HG02885 (cell line): ENCODE measurements at regions not wholly inside any gene's neighbourhood (a gene's known extent, or its start where the extent isn't known, plus 50 kb on each side); places are given as distances from the start of the nearest gene placed in this dataset.
"Not testable (repeated sequence)": the region's sequence is repeated elsewhere in the genome, so short reads cannot be mapped to it uniquely, and the experiment has no call there.

ENCODE experiments used
- ATAC-seq: cut with Tn5 transposase; IDR thresholded peaks from one replicate; pipeline ENCODE4 v1.9.1; 2021; ENCODE audit warnings: mild to moderate bottlenecking; ENCODE audit not compliant: unreplicated experiment, poor library complexity

DNA sequence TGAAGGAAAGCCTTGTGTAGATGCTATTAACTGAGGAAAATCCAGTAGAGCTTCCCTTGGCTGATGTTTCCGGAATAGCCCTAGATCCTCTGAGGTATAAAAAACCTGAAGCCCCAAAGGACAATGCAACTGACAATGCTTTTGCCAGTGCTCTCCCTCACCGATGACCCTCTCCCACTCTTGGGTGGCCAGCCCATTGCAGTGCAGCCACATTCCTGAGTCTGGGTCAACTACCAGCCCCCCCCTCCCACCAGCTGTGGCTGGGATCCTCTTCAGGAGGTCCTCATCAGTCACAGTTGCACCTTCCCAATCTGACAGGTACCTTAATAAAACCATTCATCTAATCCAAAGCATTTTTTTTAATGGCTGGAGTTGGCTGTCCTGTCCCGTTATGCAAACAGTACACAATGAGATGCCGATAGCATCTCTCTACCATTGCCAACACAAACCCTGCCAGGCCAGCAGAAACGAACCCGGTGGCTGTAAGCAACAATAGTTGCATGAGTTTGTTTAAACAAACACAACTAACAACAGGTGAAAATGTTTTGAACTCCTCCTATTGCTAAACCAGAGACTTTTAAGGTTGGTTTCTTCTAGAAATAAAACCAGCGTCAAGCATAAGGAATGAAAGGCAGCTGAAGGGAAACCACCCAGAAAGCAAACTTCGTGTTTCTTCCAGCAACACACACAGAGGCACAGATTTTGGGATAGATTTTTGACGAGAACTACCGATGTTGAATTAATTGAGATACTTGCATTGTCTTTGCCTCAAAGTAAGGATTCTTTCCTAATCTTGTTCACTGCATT, 128.3 kb upstream of the ARHGEF3 start:
- ATAC-seq, result no peak

DNA sequence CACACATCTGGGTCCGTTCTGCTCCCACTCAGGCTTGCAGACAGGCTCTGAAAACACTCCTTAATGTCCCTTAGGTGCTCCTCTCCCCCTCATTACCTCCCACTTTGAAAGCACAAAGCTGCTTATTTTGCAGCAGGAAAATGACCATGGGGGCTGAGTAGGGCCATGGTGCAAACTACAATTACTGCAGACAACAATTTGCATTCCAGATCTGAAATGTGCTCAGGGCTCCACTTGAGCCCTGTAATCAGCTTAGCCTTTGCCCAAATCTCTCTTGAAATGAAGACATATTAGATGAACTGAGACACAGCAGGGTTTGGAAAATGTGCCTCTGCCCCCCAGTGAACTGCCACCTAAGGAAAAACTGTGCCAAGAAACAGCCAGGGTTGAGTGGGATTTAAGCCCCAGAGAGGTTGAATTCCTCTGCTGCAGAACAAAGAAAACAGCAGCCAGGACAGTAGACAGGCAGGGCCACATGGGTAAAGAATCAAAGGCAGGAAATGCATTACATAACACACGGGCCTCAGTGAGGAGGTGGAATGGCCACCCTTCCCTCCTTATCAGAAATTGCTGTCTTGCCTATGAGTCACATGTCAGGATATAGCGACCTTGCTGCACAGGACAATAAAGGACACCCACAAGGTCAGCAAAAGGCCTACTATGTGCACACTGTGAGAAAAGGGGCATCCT, 126.8 kb upstream of the ARHGEF3 start:
- ATAC-seq, result no peak

DNA sequence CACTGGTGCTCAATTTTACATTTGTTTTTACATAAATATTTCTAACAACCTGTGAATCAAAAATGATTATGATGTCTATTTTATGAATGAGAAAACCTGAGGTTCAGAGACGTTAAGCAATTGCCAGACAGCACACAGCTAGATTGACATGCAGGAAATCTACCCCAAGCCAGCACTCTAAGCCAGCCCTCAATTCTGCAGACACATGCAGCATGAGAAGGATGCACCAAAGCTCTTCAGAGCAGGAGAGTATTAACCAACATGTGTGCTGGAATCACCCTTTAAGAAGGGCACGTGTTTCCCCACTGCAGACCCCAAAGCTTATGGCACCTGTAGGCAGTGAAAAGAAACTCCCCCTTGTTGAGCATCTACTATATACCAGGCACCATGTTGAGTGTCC, 126.1 kb upstream of the ARHGEF3 start:
- ATAC-seq, result no peak

DNA sequence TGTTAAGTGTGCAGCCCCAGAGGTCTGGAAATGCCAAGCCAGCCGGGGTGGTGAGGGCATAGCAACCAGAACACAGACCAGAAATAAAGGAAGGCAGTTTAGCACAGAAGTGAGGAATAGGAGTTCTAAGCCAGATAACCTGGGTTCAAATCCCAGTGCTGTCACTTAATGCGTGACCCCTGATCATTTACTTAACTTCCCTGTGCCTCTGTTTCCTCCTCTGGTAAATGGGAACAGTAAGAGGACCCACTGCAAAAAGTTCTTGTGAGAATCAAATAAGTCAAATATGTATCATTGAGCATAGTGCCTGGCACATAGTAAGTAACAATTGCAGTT, 125.2 kb upstream of the ARHGEF3 start:
- no peak for ATAC-seq

DNA sequence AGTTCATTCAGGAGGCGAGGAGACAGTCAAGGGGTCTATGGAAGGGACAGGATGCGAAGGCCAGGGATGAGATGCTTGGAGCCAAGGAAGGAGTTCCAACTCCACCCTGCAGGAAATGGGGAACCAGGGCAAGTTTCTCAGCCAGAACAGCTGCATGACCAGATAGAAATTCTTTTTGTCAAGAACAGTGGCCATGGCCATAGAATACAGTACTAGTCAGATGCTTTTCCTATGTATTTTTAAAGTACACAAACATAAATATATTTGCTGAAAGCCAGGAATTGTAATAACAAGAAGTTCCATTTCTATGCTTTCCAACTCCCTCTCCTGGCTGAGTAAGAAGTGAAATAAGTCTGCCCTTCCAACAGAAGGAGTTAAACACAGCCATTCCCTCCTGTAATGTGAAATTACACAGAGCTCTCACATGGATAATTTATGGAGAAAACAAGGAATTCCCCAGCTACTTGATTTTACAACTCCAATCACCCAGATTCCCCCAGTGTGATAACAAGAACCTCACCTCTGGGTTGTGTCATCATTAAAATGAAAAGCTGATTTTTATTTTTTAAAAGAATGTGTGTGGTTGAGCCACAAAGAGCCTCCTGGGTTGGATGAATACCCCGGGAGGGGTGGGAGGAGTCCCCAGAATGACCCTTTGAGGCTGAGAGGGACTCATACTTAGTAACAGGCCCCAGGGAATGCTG, 124.6 kb upstream of the ARHGEF3 start:
- no peak for ATAC-seq

DNA sequence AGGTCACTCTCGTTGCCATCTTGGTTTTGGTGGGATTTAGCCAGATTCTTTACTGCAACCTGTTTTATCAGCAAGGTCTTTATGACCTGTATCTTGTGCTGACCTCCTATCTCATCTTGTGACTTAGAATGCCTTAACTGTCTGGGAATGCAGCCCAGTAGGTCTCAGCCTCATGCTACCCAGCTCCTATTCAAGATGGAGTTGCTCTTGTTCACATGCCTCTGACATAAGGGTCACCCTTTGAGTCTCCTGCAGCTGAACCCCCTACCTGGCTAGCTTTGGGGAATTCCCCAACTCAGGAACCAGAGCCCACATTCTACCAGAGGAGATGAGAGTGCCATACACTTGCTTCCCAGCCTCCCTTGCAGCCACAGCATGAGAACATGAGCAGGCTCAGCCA, 123.0 kb upstream of the ARHGEF3 start:
- ATAC-seq, result not testable (repeated sequence)

DNA sequence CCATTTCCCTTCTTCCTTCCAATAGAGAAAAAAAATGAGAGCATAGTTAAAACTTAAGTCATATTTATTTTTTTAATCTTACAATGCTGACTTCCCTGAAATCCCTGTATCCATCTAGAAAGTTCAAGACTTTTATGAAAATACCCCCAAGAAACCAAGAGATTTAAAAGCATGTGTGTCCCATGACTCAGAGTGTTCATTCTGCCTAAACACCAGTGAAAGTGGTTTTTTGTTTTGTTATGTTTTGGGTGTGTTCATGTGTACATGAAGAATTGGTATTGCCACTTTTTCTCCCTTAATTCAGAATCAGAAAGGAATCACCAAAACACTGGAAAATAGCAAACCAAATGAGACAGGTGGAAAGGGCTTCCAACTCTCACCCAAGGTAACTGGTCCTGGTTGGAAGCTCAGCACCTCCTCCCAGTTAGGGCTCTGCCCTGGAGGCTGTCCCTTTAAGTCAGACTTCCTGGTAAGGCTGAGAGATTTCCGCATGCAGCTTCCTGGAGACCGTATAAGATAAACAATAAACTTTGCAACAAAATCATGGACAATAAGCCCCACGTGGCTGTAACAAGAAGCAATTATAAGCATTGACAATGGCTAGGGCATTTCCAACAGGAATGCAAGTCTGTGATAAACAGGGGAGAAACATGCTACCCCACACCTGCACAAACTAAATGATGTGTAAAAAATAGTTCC, 121.9 kb upstream of the ARHGEF3 start:
- ATAC-seq, result no peak

DNA sequence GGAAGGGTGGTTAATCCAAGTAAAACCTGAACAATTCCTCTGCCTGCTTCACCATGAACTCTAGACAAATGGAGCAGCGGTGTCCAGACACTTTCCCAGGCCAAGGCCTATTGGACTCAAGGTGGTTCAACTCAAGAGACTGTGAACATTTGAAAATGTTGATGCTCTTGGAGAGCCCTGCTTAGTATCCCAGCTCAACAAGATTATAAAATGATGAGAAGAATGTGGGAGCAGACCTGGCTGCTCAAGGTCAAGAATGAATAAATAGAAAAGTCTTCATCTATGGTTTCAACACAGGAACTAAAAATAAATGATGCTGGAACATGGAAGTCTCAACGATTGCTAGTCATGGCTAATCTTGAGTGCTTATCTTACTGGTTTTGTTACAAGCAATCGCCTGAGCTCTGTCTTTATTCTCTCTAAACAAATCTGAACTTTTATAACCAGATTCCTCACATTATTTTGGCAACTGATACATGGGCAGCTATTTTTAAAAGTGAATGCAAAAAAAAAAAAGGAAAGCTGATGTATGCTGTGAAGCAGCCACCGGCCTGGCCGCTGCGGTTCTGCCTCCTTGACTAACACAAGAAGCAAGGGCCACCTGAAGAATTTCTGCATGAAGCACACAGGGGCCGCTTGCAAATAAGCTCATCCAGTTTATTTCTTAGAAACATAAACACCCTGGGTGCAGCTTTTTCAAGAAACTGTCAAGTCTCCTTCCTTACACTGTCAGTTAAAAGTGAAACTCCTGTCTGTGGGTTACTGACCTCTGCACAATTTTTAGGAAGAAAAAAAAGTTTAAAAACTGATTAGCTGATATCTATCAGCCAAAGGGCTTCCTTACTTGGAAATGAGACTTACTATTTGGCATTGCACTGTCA, 120.1 kb upstream of the ARHGEF3 start:
- ATAC-seq, result peak; percentile 29

DNA sequence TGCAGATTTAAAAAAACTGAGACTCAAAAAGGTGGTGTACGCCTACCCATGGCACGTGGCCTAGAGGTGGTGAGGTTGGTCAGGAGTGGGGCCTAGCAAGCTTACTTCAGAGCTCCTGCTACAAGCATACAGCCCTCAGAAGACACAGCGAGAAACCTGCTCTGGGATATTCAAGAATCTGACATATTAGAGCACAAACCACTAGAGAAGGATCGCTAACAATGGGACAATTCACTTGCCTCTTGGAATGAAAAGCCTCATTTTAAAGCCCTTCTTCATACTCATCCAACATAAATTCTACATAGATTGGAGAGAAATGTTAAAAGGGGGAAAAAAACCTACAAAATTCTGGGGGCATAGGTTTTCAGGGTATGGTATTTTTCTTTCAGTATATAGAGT, 118.0 kb upstream of the ARHGEF3 start:
- ATAC-seq, result no peak

DNA sequence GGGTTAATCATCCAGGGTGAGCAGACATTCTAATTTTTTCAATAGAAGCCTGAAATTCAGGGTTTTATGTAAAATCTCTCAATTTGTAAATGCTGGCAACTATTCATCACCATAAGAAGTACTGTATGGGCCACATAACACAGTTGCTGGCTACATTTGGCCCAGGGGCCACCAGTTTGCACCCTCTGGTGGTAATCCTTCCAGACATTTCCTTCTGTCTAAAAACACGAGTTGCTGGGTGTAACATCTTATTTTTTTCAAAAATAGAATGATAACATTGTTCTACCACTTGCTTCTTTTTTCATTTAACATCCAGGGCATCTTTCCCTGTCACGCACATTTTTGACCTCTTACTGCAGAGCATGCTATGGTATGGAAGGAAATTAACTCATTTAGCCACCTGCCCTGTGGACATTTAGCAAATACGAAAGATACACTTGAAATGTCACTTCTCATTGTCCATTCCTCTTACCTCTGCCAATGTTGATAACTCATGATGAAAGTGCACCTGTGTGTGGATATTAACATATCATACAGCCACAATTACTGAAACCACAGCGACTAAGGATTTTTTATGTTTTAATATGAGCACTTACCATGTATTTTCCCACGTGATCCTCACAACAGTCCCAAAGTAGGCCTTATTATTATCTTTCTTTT, 117.5 kb upstream of the ARHGEF3 start:
- no peak for ATAC-seq

DNA sequence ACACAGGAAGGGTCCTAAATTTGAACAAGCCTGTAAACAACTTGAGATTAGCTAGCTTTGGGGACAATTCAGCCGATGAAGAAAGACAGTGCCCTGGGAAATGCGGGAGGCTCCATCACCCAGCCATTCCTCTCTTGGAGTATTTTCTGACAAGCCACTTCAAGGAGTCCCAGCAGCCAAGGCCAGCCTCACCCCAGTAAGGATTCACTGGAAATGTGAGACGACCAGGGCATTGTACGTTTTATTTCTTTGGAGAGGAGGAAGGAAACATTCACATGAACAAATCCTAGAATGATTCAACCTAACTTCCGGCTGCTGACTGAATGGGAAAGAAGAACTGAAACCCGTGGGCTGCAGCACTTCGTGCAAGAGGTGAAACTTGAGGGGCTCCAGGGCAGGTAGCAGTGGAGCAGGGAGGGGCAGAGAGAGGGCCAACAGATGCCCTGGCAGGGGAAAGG, 116.4 kb upstream of the ARHGEF3 start:
- peak; percentile 66 for ATAC-seq

DNA sequence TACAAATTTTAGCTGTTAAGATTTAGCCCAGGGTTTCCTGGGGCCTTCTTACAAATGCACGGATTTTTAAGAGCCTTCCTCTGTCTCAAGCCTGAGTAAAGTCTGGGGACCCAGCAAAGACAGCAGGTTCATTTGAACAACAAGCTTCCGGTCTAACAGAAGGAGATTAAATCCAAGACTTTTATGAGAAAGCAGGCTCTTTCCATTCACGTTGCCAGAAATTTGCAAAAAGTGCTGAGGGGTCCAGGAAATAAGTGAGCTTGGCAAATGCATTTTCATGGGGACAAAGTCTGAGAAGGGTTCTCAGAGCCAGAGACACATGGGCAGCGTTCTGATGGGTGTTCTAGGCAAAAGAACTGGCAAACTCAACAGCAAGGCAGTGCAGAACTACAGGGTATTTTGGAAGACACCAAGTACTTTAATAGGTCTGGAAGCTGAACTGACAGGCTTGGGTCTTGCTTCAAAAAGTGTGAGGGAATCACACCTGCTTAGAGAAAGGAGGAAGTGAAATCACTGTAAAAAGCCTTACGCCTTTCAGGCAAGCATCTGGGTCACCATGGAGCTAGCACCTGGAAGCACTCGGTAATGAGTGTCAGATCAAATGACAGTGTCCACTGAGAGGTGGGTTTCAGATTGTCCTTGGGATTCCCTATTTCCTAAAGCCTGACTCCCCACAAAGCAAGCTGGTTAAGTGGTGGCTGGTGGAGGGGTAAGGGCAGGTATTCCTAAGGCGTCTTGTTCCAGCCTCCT, 115.8 kb upstream of the ARHGEF3 start:
- ATAC-seq, result peak; percentile 63

DNA sequence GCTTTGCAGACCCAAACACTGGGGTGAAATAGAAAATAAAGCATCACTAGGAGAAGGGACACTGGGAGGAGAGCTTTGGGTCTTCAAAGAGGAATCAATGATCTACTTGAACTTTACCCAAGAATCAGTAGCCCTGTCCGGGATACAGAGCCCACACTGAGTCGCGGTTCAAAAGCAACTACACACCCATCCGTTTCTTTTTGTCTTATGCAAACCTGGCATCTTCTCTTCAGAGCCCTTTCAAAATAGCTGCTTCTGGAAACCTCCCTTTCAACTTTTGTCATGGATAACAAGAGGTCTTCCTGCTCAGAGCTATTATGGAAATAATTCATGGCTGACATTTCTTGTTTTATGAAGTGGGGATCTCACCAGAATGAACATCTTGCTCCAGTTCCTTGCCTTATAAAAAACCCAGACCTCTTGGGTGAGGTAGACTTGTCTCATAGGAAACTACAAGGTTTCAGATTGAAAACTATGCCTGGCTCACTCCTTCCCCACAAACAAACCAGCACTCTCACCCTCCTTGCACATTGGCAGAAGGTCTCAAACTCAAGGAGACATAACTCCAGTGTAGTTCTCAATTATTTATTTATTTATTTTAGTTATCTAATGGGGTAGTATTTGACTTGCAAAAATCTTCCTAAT, 115.1 kb upstream of the ARHGEF3 start:
- no peak for ATAC-seq

DNA sequence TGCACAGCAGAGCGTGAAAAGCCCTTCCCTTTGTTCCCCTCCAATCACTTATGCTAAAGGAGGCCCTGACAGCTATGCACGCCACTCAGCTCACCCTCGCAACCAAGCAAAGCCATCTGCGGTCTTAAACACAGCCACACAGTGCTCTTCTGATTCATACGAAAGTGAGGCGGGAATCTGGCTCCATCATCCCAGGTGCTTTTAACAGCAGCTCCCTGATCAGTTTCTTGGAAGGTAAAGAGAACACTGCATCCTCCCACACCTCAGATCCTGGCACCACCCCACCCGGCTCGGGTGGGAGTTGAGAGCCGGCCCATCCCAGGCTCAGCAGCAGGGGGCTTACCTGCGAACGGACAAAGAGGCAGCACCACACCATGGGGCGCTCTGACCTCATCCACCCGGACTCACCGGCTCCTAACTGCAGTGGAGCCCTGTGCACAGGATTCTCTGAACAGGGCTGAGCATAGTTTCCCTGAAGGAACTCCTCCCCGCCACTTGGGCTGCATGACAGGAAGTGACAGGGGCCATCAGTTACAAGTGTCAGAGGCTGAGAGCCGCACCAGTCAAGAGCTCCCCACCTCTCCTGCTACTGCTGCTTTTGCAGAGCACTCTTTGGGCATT, 114.3 kb upstream of the ARHGEF3 start:
- peak; percentile 61 for ATAC-seq

DNA sequence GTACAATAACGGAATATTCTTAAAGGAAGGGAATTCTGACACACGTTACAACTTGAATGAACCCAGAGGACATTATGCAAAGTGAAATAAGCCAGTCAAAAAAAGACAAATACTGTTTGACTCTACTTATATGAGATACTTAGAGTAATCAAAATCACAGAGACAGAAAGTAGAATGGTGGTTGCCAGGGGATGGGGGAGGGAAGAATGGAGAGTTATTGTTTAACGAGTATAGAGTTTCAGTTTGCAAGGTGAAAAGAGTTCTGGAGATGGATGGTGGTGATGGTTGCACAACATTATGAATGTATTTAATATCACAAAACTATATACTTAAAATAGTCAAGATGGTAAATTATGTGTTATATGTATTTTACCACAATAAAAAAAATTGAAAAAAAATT, 112.9 kb upstream of the ARHGEF3 start:
- ATAC-seq, result no peak

DNA sequence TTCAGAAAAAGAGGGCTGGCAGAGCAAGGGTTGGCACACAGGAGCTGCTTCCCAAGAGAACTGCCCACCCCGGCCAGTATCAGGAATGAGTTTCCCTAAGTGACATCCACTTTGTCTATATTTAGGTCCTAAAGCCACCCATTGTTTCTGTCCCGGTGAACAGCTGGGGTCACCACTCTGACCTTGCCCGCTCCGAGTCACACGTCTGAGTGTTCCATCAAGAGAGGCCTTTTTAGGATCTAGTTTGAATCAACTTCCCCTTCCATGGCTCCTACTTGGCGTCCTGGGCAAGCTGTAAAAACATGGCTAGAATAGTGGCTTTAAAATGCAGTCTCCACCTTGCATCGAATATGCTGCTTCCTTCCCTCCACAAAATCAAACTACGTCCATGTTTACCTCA, 109.6 kb upstream of the ARHGEF3 start:
- no peak for ATAC-seq

DNA sequence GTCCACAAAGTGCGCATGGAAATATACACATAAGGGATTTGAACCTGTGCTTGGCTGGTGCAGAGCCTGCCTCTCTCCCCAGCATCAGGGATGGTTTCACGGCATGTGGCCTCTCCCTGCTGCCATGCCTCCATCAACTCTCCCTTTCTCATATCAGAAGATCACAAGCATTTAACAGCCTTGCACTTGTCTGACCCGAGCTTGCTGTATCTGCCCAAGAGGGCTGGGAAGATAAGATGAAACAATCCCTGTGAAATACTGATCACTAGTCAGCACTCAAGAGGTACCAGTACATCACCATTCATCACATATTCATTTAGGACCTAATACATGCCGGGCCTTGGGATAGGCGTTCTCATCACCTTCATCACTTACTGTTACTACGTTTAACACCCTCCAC, 107.6 kb upstream of the ARHGEF3 start:
- ATAC-seq, result no peak

DNA sequence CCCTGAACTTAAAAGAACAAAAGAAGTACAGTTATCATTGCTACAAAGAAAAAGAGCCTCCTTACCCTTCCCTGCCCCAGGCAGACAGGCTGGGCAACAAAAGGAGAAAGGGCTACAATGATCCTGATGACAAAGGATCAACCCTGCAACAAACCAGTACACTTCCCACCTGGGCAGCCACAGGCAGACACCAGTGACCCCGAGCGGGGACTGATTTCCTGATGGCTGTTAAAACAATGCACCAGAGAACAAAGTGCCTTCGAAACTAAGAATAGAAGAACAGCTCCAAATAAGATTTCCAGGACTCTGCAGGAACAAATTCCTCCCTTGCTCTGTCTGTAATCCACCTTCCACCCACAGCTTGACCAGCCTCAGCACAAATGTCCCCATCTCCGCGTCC, 106.3 kb upstream of the ARHGEF3 start:
- ATAC-seq, result no peak
